Fibroblast of the aortic adventitia (primary cell): ENCODE measurements at regions not wholly inside any gene's neighbourhood (a gene's known extent, or its start where the extent isn't known, plus 50 kb on each side); places are given as distances from the start of the nearest gene placed in this dataset.

Source experiments
- DNase-seq: peaks from one replicate; pipeline ENCODE4 v3.0.0-alpha.2; 2010; ENCODE audit warnings: low read depth
- H3K4me3 ChIP-seq: 2 replicates; pipeline ENCODE4 v1.5.1; 2011; ENCODE audit warnings: low read depth, mild to moderate bottlenecking, control low read depth, low read length, moderate library complexity
- TF ChIP-seq, protein P1 (sequence below): IDR thresholded peaks from 2 replicates; pipeline ENCODE4 v1.5.1; 2011; ENCODE audit warnings: mild to moderate bottlenecking, low read length, control low read depth, inconsistent platforms; ENCODE audit not compliant: insufficient read depth

GRCh38 chr2:239464166-239465016, 63.6 kb upstream of the HDAC4 start:
- DNase-seq = no peak
- H3K4me3 ChIP-seq = no peak overlapping the region
- TF ChIP-seq, protein P1, sequence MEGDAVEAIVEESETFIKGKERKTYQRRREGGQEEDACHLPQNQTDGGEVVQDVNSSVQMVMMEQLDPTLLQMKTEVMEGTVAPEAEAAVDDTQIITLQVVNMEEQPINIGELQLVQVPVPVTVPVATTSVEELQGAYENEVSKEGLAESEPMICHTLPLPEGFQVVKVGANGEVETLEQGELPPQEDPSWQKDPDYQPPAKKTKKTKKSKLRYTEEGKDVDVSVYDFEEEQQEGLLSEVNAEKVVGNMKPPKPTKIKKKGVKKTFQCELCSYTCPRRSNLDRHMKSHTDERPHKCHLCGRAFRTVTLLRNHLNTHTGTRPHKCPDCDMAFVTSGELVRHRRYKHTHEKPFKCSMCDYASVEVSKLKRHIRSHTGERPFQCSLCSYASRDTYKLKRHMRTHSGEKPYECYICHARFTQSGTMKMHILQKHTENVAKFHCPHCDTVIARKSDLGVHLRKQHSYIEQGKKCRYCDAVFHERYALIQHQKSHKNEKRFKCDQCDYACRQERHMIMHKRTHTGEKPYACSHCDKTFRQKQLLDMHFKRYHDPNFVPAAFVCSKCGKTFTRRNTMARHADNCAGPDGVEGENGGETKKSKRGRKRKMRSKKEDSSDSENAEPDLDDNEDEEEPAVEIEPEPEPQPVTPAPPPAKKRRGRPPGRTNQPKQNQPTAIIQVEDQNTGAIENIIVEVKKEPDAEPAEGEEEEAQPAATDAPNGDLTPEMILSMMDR = no peak

- no peak for DNase-seq
- TF ChIP-seq, protein P1 = no peak
- H3K4me3 ChIP-seq = no peak overlapping the region
These were observed 62.8 kb upstream of the HDAC4 start for GRCh38 chr2:239463541-239464165.

DNA sequence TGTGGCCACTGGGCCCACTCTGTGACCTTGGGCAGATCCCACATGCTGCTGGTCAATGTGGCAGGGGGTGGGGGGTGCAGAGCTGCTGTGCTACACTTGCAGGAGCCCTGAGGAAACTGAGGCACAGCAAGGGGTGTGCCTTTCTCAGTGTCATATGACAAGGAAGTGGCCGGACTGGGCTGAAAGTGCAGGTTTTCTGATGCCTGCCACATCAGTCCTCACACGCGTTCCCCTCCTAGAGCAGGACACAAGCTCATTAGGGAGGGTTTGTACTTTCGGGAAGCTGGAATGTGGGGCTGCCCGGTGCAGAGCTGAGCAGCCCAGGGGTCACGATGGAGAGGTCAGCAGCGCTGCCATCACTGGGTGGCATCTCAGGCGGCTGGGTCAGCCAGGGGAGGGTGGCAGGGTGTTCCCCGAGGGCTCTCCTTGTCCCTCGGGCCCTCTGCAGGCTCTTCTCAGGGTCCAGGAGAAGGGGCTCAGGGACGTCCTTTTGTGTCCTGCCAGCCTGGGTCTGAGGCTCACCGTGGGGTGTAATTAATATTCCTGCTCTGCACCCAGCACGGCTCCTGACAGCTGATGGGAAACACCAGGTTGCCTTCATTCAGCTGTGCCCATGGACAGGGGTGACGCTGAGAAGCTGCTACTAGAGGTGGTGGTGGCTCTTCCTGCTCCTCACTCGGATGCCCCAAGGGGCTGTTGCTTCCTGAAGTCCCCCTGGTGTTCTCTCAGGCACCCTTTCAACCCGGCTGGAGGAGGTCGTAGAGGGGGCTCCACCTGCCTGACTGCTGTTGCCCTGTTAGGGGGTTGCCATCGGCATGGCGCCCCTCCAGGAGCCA, 62.1 kb upstream of the HDAC4 start:
- no peak for DNase-seq
- TF ChIP-seq, protein P1 = no peak
- H3K4me3 ChIP-seq = no peak overlapping the region

DNA sequence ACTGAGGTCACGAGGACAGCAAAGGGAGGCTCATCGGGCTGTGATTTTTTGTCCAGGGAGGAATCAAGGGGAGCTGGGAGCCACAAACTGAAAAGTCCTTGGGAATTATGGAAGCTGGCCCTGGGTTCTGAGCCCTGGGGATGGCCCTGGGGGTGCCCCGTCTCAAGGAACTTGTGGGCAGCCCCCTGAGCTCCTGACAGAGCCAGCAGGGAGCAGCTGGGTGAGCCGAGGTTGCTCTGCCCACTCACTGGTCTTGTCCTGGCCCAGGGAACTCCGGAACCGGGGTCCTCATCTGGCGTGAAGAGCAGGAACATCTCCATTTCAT, 61.3 kb upstream of the HDAC4 start:
- H3K4me3 ChIP-seq = no peak overlapping the region
- DNase-seq = no peak
- TF ChIP-seq, protein P1 = no peak

- TF ChIP-seq, protein P1 = no peak
- H3K4me3 ChIP-seq = no peak overlapping the region
- no peak for DNase-seq
These were observed 60.7 kb upstream of the HDAC4 start for GRCh38 chr2:239461291-239462190.

DNA sequence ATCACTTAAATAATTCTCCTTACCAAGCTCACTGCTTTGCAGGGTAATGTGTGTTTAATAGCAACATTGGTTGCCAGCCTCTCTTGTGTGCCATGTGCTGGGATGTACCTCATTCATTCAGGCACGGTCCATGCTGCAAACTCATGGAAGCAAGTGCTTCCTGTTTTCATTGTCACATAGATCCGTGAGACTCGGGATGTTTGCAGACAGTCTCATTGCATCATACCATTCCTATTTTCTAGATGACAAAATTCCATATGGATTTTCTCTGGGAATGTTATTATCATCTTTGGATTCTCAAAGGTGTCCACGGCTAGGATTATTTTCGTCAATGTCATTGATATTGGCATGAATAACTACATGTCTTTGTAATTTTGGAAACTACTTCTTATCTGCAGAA, 60.0 kb upstream of the HDAC4 start:
- TF ChIP-seq, protein P1 = no peak
- no peak overlapping the region for H3K4me3 ChIP-seq
- DNase-seq = no peak
